Neural progenitor cell (in vitro differentiated cells): ENCODE measurements at regions not wholly inside any gene's neighbourhood (a gene's known extent, or its start where the extent isn't known, plus 50 kb on each side); places are given as distances from the start of the nearest gene placed in this dataset.

Experiments used
- CTCF ChIP-seq: fragments of 200-600 bp; sonication (generic); IDR thresholded peaks from 2 replicates; pipeline ENCODE4 v1.5.1; 2017; ENCODE audit warnings: antibody characterized with exemption, mild to moderate bottlenecking
- EZH2 ChIP-seq: fragments of 200-600 bp; sonication (generic); IDR thresholded peaks from 2 replicates; pipeline ENCODE4 v1.6.1; 2017; ENCODE audit warnings: antibody characterized with exemption, mild to moderate bottlenecking, moderate library complexity

GRCh38 chr6:2531426-2532215 lies 219.1 kb downstream of the MYLK4 start:
- TF ChIP-seq CTCF (no peak), EZH2 (no peak)
